NT2/D1 (cell line): ENCODE measurements at regions not wholly inside any gene's neighbourhood (a gene's known extent, or its start where the extent isn't known, plus 50 kb on each side); places are given as distances from the start of the nearest gene placed in this dataset.

Source experiments
- DNase-seq: peaks from one replicate; pipeline ENCODE4 v3.0.0-alpha.2; 2011; ENCODE audit warnings: low read depth, low spot score
- H3K27me3 ChIP-seq: 2 replicates; pipeline ENCODE4 v1.6.0; 2011; ENCODE audit warnings: mild to moderate bottlenecking; ENCODE audit not compliant: insufficient read length, insufficient read depth
- H3K36me3 ChIP-seq: 2 replicates; pipeline ENCODE4 v1.6.1; 2011; ENCODE audit warnings: mild to moderate bottlenecking, low read length, mixed read lengths; ENCODE audit not compliant: insufficient read depth, insufficient read length
- H3K4me1 ChIP-seq: 2 replicates; pipeline ENCODE4 v1.5.1; 2011; ENCODE audit not compliant: insufficient read depth, insufficient read length
- H3K4me3 ChIP-seq: 2 replicates; pipeline ENCODE4 v1.5.1; 2011; ENCODE audit warnings: low read depth; ENCODE audit not compliant: insufficient read length
- H3K9ac ChIP-seq: 2 replicates; pipeline ENCODE4 v1.6.0; 2011; ENCODE audit warnings: low read depth; ENCODE audit not compliant: insufficient read length
- H3K9me3 ChIP-seq: 2 replicates; pipeline ENCODE4 v1.5.1; 2011; ENCODE audit warnings: mild to moderate bottlenecking, low read length; ENCODE audit not compliant: insufficient read depth
- SUZ12 ChIP-seq: IDR thresholded peaks from 2 replicates; pipeline ENCODE4 v1.6.1; 2011; ENCODE audit not compliant: insufficient read length, insufficient read depth; ENCODE audit errors: extremely low read depth
- YY1 ChIP-seq: IDR thresholded peaks from 2 replicates; pipeline ENCODE4 v1.6.1; 2011; ENCODE audit not compliant: insufficient read length, insufficient read depth
- ZNF274 ChIP-seq: IDR thresholded peaks from 2 replicates; pipeline ENCODE4 v1.6.1; 2011; ENCODE audit warnings: mild to moderate bottlenecking, low read depth, low read length

DNA sequence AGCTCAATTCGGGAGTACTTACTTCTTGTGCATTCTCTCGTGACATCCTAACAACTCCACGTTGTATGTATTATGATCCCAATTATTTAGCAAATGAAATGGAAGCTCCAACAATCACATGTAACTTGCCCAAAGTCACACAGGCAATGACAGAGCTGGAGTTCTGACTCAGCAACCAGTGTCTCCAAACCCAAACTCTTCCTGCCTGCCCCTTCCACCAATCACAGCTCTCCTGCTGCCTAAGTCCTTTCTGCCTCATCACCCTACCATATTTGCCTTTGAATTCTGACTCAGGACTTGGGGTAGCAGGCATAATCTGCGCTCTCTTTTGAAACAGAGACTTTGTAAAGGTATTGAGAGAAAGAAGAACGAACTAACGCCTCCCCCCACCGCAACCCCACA, 245.2 kb upstream of the MAF start:
- no peak for DNase-seq
- H3K9ac ChIP-seq: no peak overlapping the region
- H3K4me3 ChIP-seq: no peak overlapping the region
- no peak for TF ChIP-seq YY1
- TF ChIP-seq SUZ12: no peak
- no peak for TF ChIP-seq ZNF274
- no peaks in the 10 kb centered on the region for H3K4me1 ChIP-seq
- H3K36me3 ChIP-seq: no peaks in the 10 kb centered on the region
- no peaks in the 10 kb centered on the region for H3K27me3 ChIP-seq
- H3K9me3 ChIP-seq: no peaks in the 10 kb centered on the region

- no peak overlapping the region for H3K4me3 ChIP-seq
- H3K36me3 ChIP-seq: no peaks in the 10 kb centered on the region
- no peaks in the 10 kb centered on the region for H3K27me3 ChIP-seq
- no peak overlapping the region for H3K9ac ChIP-seq
- TF ChIP-seq YY1: no peak
- H3K4me1 ChIP-seq: no peaks in the 10 kb centered on the region
- H3K9me3 ChIP-seq: no peaks in the 10 kb centered on the region
- no peak for DNase-seq
These were observed 244.6 kb upstream of the MAF start for GRCh38 chr16:79845033-79845733.

DNA sequence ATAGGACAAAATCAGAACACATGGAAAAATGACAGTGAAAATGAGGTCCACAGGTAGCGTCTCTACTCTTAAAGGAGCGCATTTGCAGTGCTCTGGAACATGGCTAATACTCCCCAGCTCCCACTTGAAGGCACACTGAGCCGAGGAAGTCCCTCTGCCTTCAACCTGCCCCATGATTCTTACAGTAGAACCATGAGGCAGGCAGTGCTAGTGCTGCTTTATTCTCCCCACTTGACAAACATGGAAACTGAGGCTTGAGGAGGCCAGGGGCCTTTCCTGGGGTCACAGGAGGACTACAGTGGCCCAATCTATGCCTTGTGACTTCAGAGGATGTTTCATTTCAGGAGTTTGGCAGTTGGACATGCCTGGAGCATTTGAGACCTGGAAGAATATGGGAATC, 244.1 kb upstream of the MAF start:
- no peaks in the 10 kb centered on the region for H3K27me3 ChIP-seq
- H3K9me3 ChIP-seq: no peaks in the 10 kb centered on the region
- no peak overlapping the region for H3K4me3 ChIP-seq
- H3K9ac ChIP-seq: no peak overlapping the region
- no peaks in the 10 kb centered on the region for H3K36me3 ChIP-seq
- TF ChIP-seq YY1 (no peak), ZNF274 (no peak), SUZ12 (no peak)
- no peaks in the 10 kb centered on the region for H3K4me1 ChIP-seq
- DNase-seq: no peak

DNA sequence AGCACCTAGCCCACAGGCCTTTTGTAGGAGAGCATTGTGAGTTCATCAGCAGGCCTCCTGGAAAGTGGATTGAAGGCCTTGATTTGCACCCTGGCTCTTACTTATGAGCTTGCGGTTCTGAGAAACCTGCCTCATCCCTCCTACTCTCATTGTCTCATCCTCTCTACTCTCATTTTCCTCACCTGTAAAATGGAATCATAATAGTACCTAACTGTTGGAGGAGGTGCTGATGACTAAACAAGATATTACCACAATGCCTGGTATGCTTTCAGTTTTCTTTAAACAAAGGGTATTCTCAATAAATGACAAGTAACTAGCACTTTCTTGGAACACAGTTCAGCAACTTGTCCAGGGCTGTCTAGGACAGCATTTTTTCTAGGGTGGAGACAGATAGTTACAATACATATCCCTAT, 243.1 kb upstream of the MAF start:
- no peak overlapping the region for H3K9ac ChIP-seq
- H3K4me1 ChIP-seq: no peaks in the 10 kb centered on the region
- no peak for TF ChIP-seq YY1
- no peak for TF ChIP-seq SUZ12
- TF ChIP-seq ZNF274: no peak
- no peaks in the 10 kb centered on the region for H3K36me3 ChIP-seq
- no peaks in the 10 kb centered on the region for H3K9me3 ChIP-seq
- no peak for DNase-seq
- no peak overlapping the region for H3K4me3 ChIP-seq
- H3K27me3 ChIP-seq: no peaks in the 10 kb centered on the region

DNA sequence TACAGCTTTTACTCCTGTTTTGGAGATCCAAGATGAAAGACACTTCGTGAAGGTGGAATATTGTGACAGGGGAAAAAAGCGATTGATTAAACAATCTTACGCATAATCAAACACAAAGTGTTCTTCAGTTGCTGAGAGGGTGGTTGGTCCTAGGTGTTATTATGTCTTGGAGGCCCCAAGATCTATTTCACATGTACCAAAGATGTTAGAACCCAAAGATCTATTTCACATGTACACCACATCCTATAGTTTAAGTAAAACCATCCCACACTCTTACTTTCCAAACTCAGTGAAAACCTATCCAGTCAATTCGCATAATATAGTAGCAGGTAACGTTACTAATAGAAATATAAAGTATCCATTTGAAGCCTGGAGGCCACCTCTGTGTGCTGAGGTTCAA, 242.6 kb upstream of the MAF start:
- H3K9ac ChIP-seq: no peak overlapping the region
- no peak for TF ChIP-seq ZNF274
- TF ChIP-seq YY1: no peak
- no peak for TF ChIP-seq SUZ12
- no peaks in the 10 kb centered on the region for H3K4me1 ChIP-seq
- no peaks in the 10 kb centered on the region for H3K27me3 ChIP-seq
- H3K9me3 ChIP-seq: no peaks in the 10 kb centered on the region
- no peaks in the 10 kb centered on the region for H3K36me3 ChIP-seq
- no peak for DNase-seq
- H3K4me3 ChIP-seq: no peak overlapping the region

DNA sequence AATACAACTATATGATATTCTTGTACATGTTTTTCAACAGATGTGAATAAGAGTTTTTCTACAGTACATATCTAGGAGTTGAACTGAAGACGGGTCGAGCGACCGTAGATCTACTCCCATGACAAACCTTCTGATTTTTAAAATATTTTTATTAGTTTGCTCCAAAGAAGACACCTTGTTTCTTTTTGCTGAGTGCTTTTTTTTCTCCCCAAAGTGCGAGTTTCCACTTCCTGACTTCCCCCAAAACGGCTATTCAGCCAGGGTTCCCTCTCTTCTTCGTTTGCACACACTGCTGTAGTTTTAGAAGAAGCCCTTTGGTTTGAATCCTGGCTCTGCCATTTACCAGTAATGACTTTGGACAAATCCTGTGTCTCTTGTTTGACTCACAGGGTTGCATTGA, 241.7 kb upstream of the MAF start:
- H3K9ac ChIP-seq: no peak overlapping the region
- no peaks in the 10 kb centered on the region for H3K27me3 ChIP-seq
- no peak for DNase-seq
- H3K4me1 ChIP-seq: no peaks in the 10 kb centered on the region
- H3K9me3 ChIP-seq: no peaks in the 10 kb centered on the region
- no peak overlapping the region for H3K4me3 ChIP-seq
- no peaks in the 10 kb centered on the region for H3K36me3 ChIP-seq
- no peak for TF ChIP-seq YY1
- TF ChIP-seq SUZ12: no peak
- TF ChIP-seq ZNF274: no peak

DNA sequence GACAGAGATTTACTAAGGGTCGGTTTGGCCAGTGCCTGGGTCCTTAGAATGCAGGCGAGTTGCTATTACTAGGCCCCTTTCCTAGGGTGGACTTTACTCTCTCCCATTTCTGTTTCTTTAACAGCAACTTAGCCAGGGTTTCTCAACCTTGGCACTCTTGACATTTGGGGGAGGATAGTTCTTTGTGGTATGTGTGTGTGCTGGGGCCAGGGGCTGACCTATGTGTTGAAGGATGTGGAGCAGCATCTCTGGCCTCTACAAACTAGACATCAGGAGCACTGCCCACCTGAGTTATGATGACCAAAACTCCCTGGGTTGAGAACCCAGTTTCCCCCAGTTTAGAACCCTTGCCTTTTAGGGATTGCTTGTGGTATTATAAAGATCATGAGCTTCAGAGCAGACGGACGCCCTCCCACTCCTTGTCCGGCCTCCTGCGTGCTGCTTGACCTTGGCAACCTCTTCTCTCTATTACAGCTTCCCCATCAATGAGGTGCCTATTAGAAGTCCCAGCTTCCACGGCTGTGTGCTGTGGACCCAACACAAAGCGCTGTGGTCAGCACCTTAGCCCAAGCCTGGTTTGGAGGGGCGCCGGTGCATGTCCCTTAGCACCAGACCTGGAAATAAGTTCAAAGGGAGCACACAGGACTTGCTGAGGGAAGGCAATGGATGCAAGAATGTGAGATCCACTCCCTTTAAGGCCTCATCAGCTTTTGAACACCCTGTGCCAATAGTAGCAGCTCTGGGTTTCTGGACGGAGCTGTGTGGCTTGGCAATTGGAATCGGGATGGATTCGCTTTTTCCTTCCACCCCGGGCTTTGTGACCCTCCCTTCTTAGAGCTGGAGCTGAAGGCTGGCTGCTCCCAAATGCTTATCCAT, 239.2 kb upstream of the MAF start:
- no peak overlapping the region for H3K4me3 ChIP-seq
- no peaks in the 10 kb centered on the region for H3K9me3 ChIP-seq
- H3K9ac ChIP-seq: no peak overlapping the region
- no peaks in the 10 kb centered on the region for H3K27me3 ChIP-seq
- no peaks in the 10 kb centered on the region for H3K4me1 ChIP-seq
- H3K36me3 ChIP-seq: no peaks in the 10 kb centered on the region
- DNase-seq: no peak
- TF ChIP-seq ZNF274: no peak
- no peak for TF ChIP-seq YY1
- no peak for TF ChIP-seq SUZ12
